ENCODE measurements at regions not wholly inside any gene's neighbourhood (a gene's known extent, or its start where the extent isn't known, plus 50 kb on each side); places are given as distances from the start of the nearest gene placed in this dataset.

- TF ChIP-seq, protein P1, sequence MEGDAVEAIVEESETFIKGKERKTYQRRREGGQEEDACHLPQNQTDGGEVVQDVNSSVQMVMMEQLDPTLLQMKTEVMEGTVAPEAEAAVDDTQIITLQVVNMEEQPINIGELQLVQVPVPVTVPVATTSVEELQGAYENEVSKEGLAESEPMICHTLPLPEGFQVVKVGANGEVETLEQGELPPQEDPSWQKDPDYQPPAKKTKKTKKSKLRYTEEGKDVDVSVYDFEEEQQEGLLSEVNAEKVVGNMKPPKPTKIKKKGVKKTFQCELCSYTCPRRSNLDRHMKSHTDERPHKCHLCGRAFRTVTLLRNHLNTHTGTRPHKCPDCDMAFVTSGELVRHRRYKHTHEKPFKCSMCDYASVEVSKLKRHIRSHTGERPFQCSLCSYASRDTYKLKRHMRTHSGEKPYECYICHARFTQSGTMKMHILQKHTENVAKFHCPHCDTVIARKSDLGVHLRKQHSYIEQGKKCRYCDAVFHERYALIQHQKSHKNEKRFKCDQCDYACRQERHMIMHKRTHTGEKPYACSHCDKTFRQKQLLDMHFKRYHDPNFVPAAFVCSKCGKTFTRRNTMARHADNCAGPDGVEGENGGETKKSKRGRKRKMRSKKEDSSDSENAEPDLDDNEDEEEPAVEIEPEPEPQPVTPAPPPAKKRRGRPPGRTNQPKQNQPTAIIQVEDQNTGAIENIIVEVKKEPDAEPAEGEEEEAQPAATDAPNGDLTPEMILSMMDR (IDR thresholded peaks at IDR 0.05): no peak
- no peak for TF ChIP-seq ELF4 (CRISPR knock-in tag; IDR thresholded peaks at IDR 0.05; ENCODE audit: low read depth)
- TF ChIP-seq, protein P2, sequence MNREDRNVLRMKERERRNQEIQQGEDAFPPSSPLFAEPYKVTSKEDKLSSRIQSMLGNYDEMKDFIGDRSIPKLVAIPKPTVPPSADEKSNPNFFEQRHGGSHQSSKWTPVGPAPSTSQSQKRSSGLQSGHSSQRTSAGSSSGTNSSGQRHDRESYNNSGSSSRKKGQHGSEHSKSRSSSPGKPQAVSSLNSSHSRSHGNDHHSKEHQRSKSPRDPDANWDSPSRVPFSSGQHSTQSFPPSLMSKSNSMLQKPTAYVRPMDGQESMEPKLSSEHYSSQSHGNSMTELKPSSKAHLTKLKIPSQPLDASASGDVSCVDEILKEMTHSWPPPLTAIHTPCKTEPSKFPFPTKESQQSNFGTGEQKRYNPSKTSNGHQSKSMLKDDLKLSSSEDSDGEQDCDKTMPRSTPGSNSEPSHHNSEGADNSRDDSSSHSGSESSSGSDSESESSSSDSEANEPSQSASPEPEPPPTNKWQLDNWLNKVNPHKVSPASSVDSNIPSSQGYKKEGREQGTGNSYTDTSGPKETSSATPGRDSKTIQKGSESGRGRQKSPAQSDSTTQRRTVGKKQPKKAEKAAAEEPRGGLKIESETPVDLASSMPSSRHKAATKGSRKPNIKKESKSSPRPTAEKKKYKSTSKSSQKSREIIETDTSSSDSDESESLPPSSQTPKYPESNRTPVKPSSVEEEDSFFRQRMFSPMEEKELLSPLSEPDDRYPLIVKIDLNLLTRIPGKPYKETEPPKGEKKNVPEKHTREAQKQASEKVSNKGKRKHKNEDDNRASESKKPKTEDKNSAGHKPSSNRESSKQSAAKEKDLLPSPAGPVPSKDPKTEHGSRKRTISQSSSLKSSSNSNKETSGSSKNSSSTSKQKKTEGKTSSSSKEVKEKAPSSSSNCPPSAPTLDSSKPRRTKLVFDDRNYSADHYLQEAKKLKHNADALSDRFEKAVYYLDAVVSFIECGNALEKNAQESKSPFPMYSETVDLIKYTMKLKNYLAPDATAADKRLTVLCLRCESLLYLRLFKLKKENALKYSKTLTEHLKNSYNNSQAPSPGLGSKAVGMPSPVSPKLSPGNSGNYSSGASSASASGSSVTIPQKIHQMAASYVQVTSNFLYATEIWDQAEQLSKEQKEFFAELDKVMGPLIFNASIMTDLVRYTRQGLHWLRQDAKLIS (CRISPR knock-in tag; IDR thresholded peaks at IDR 0.05; ENCODE audit: borderline replicate concordance): no peak
- no peak for TF ChIP-seq ESRRA (CRISPR knock-in tag; IDR thresholded peaks at IDR 0.05; ENCODE audit: borderline replicate concordance)
- TF ChIP-seq, protein P3, sequence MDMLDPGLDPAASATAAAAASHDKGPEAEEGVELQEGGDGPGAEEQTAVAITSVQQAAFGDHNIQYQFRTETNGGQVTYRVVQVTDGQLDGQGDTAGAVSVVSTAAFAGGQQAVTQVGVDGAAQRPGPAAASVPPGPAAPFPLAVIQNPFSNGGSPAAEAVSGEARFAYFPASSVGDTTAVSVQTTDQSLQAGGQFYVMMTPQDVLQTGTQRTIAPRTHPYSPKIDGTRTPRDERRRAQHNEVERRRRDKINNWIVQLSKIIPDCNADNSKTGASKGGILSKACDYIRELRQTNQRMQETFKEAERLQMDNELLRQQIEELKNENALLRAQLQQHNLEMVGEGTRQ (CRISPR knock-in tag; IDR thresholded peaks at IDR 0.05): no peak
- TF ChIP-seq, protein P4, sequence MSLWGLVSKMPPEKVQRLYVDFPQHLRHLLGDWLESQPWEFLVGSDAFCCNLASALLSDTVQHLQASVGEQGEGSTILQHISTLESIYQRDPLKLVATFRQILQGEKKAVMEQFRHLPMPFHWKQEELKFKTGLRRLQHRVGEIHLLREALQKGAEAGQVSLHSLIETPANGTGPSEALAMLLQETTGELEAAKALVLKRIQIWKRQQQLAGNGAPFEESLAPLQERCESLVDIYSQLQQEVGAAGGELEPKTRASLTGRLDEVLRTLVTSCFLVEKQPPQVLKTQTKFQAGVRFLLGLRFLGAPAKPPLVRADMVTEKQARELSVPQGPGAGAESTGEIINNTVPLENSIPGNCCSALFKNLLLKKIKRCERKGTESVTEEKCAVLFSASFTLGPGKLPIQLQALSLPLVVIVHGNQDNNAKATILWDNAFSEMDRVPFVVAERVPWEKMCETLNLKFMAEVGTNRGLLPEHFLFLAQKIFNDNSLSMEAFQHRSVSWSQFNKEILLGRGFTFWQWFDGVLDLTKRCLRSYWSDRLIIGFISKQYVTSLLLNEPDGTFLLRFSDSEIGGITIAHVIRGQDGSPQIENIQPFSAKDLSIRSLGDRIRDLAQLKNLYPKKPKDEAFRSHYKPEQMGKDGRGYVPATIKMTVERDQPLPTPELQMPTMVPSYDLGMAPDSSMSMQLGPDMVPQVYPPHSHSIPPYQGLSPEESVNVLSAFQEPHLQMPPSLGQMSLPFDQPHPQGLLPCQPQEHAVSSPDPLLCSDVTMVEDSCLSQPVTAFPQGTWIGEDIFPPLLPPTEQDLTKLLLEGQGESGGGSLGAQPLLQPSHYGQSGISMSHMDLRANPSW (CRISPR knock-in tag; conservative IDR thresholded peaks at IDR 0.05; ENCODE audit: low read depth): no peak
- no peak for TF ChIP-seq ARID4B (CRISPR knock-in tag; IDR thresholded peaks at IDR 0.05; ENCODE audit: borderline replicate concordance)
- no peak for TF ChIP-seq NR3C1 (CRISPR knock-in tag; conservative IDR thresholded peaks at IDR 0.05; ENCODE audit: low read depth)
- TF ChIP-seq PREB (CRISPR knock-in tag; IDR thresholded peaks at IDR 0.05; ENCODE audit: borderline replicate concordance): no peak
- TF ChIP-seq ZNF121 (CRISPR knock-in tag; IDR thresholded peaks at IDR 0.05): no peak
- no peak for TF ChIP-seq ATF1 (CRISPR knock-in tag; IDR thresholded peaks at IDR 0.05)
- TF ChIP-seq ATF6 (CRISPR knock-in tag; IDR thresholded peaks at IDR 0.05): no peak
- TF ChIP-seq SMAD3 (CRISPR knock-in tag; IDR thresholded peaks at IDR 0.05; ENCODE audit: borderline replicate concordance): no peak
- TF ChIP-seq MAX (CRISPR knock-in tag; IDR thresholded peaks at IDR 0.05): no peak
Measured at GRCh38 chr11:101305496-101305895, 175.9 kb upstream of the PGR start.

Measured in WTC11 (cell line).